Small intestine (tissue), 7 donors: ENCODE measurements at regions not wholly inside any gene's neighbourhood (a gene's known extent, or its start where the extent isn't known, plus 50 kb on each side); places are given as distances from the start of the nearest gene placed in this dataset.
"Not testable (repeated sequence)": the region's sequence is repeated elsewhere in the genome, so short reads cannot be mapped to it uniquely, and the experiment has no call there.

Experiments
- DNase-seq, 2 donors: peaks; one replicate each; pipeline versions ENCODE4 v3.0.0 to v3.0.0-alpha.2; 2013
- FAIRE-seq: peaks from 2 replicates; lab custom pipeline; 2012; peaks lifted over from hg19 to GRCh38; lab: Jason Lieb, UNC
- H3K27ac ChIP-seq, 3 donors: one replicate each; pipeline ENCODE4 v1.5.1; 2013; ENCODE audit warnings: low read length in 2 of 3, mild to moderate bottlenecking in 2 of 3, control low read depth in 1 of 3, inconsistent platforms in 1 of 3, low read depth in 1 of 3, moderate library complexity in 1 of 3
- H3K27me3 ChIP-seq, 3 donors: one replicate each; pipeline ENCODE4 v1.6.1; 2013; ENCODE audit warnings: low read length in 3 of 3, inconsistent platforms in 1 of 3; ENCODE audit not compliant: control insufficient read depth in 3 of 3, insufficient read depth in 3 of 3
- H3K36me3 ChIP-seq, 3 donors: one replicate each; pipeline ENCODE4 v1.6.1; 2013; ENCODE audit warnings: low read length in 3 of 3, inconsistent platforms in 1 of 3, low read depth in 1 of 3, mild to moderate bottlenecking in 1 of 3, moderate library complexity in 1 of 3; ENCODE audit not compliant: control insufficient read depth in 3 of 3, insufficient read depth in 2 of 3
- H3K4me1 ChIP-seq, 3 donors: one replicate each; pipeline ENCODE4 v1.6.1; 2013; ENCODE audit warnings: low read length in 2 of 3, inconsistent platforms in 1 of 3, low read depth in 1 of 3, mild to moderate bottlenecking in 1 of 3, moderate library complexity in 1 of 3; ENCODE audit not compliant: control insufficient read depth in 3 of 3, insufficient read depth in 2 of 3
- H3K4me3 ChIP-seq, 3 donors: one replicate each; pipeline ENCODE4 v1.5.1; 2013; ENCODE audit warnings: low read length in 3 of 3, control low read depth in 1 of 3, inconsistent platforms in 1 of 3, low read depth in 1 of 3, mild to moderate bottlenecking in 1 of 3, moderate library complexity in 1 of 3
- H3K9me3 ChIP-seq, 2 donors: one replicate each; pipeline ENCODE4 v1.6.1; 2013; ENCODE audit warnings: low read depth in 1 of 2, low read length in 1 of 2; ENCODE audit not compliant: control insufficient read depth in 2 of 2, insufficient read depth in 1 of 2
- WGBS, 3 donors: extraction: QIAGEN DNeasy Blood & Tissue Kit; methylation state at CpG; one replicate each; pipeline ENCODE4 v1.1.7; 2013; 5-methylcytosine and 5-hydroxymethylcytosine counted together
- donor health status: healthy with polysubstance abuse.
- donor health status: control.
- donor health status: control.
- donor health status: Bipolar disorder and iron deficiency.
- donor health status: healthy.

GRCh38 chrX:142390998-142391397 is 185.9 kb upstream of the MAGEC2 start:
- H3K36me3 ChIP-seq, FAIRE-seq: not testable (repeated sequence)

DNA sequence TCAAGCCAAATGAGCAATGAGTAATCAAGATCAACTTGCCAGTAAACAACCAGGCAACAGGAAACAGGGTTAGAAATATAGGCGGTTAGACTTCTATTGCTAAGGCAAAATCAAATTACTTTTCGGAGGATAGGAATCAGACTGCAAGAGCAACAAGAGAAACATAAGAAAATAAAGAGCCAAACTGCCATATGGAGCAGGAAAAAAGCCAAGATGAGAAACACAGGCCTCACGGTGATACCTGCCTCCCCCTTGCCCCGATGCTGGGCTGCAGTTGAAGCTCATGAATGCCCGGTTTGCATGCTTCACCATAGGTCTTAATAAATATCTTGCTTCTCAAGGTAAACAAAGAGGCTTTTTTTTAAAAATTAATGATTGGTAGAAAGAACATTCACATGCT is 158.4 kb upstream of the MAGEC2 start:
- FAIRE-seq (no peak), DNase-seq (no peak)
- Histone ChIP-seq H3K4me3 (no peak overlapping the region), H3K9me3 (peaks cover 0 to 3% of the 10 kb centered on the region in 2 donors), H3K36me3 (no peaks in the 10 kb centered on the region), H3K27ac (no peak overlapping the region), H3K27me3 (no peaks in the 10 kb centered on the region), H3K4me1 (no peaks in the 10 kb centered on the region)
- 79 to 90% (median 83%) methylated on average over 5 of the region's 5 CpGs for WGBS, 3 donors

More at GRCh38 chrX:142390998-142391397, 185.9 kb upstream of the MAGEC2 start:
- H3K4me3 ChIP-seq, DNase-seq, H3K4me1 ChIP-seq, H3K9me3 ChIP-seq, H3K27ac ChIP-seq, H3K27me3 ChIP-seq: not testable (repeated sequence)
- WGBS, 3 donors: 74 to 92% (median 90%) methylated on average over 6 to 15 of the region's 15 CpGs

DNA sequence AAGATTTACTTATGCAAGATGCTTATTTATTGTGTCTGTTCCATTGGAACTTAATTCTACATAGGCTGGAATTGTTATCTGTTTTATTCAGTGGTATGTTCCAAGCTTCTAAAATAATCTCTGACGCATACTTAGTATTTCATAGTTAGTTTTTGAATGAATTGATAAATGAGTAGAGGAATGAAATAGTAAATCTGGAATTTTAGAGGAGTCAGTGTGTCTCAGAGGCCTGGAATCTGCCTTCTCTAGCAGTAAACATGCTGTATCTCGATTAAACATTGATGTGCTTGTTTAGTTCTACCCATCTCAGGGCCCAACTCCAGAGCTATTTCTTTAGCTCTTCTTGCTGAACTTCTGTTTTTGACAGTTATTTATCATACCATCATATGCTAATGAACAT is 154.2 kb upstream of the MAGEC2 start:
- FAIRE-seq (no peak), DNase-seq (no peak)
- no peak overlapping the region for H3K27ac ChIP-seq
- no peak overlapping the region for H3K4me3 ChIP-seq
- WGBS, 3 donors: 61 to 81% (median 71%) methylated on average over 2 of the region's 2 CpGs
- no peaks in the 10 kb centered on the region for H3K9me3 ChIP-seq
- no peaks in the 10 kb centered on the region for H3K36me3 ChIP-seq
- H3K4me1 ChIP-seq: no peaks in the 10 kb centered on the region
- H3K27me3 ChIP-seq: no peaks in the 10 kb centered on the region

GRCh38 chrX:142327182-142327581 is 122.1 kb upstream of the MAGEC2 start:
- Histone ChIP-seq H3K36me3 (no peaks in the 10 kb centered on the region), H3K27me3 (no peaks in the 10 kb centered on the region), H3K4me3 (no peak overlapping the region), H3K27ac (no peak overlapping the region), H3K4me1 (no peaks in the 10 kb centered on the region), H3K9me3 (peaks cover 0 to 14% of the 10 kb centered on the region in 2 donors)
- FAIRE-seq: no peak
- 77 to 88% (median 81%) methylated on average over 6 of the region's 6 CpGs for WGBS, 3 donors
- no peak for DNase-seq

DNA sequence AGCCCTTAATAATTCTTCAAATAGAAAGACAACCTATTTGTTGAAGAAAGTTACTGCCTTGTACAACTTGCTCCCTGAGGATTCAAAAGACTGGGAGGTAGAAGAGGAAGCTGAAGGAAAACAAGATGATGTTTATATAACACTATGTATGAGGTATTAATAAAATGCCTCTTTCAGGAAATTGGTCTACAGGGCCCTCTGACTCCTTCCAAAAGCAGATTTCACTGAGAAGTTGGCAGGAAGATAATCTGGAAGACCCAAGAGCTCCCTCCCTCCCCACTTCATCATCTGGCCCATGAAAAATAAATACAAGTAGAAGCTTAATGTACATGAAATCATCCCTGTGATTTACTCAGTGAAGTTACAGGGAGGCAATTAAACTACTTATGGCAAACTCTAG is 107.5 kb upstream of the MAGEC2 start:
- H3K4me1 ChIP-seq: no peaks in the 10 kb centered on the region
- H3K4me3 ChIP-seq: no peak overlapping the region
- no peaks in the 10 kb centered on the region for H3K36me3 ChIP-seq
- no peaks in the 10 kb centered on the region for H3K9me3 ChIP-seq
- no peak for FAIRE-seq
- no peak overlapping the region for H3K27ac ChIP-seq
- H3K27me3 ChIP-seq: no peaks in the 10 kb centered on the region
- DNase-seq: no peak

DNA sequence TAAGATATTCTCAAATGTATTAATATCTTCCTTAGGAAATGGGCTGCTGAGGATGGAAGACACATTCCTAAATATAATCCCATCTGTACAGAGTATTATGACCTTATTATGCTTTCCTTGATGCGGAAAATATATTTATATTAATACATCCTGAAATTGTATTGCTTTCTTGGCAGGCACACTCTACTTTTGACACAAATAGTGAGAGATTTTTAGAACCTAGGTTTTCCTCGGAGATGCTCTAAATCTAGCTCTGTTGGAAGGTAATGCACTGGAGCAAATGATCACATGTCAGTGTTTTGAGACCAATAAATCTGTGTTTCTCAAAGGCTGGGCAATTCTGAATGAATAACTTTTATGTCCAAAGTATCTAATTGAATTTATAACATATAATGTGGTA is 94.3 kb upstream of the MAGEC2 start:
- Histone ChIP-seq H3K9me3 (no peaks in the 10 kb centered on the region), H3K36me3 (no peaks in the 10 kb centered on the region), H3K27ac (no peak overlapping the region), H3K4me1 (no peaks in the 10 kb centered on the region), H3K27me3 (no peaks in the 10 kb centered on the region), H3K4me3 (no peak overlapping the region)
- FAIRE-seq: no peak
- 77 to 80% (median 79%) methylated on average over 2 of the region's 2 CpGs for WGBS, 3 donors
- DNase-seq: no peak

GRCh38 chrX:142296421-142296820 is 91.3 kb upstream of the MAGEC2 start:
- 71 to 93% (median 74%) methylated on average over 1 of the region's 1 CpG for WGBS, 3 donors
- H3K27ac ChIP-seq: no peak overlapping the region
- H3K27me3 ChIP-seq: no peaks in the 10 kb centered on the region
- DNase-seq (no peak), FAIRE-seq (no peak)
- H3K9me3 ChIP-seq: no peaks in the 10 kb centered on the region
- H3K4me1 ChIP-seq: no peaks in the 10 kb centered on the region
- H3K36me3 ChIP-seq: no peaks in the 10 kb centered on the region
- H3K4me3 ChIP-seq: no peak overlapping the region

DNA sequence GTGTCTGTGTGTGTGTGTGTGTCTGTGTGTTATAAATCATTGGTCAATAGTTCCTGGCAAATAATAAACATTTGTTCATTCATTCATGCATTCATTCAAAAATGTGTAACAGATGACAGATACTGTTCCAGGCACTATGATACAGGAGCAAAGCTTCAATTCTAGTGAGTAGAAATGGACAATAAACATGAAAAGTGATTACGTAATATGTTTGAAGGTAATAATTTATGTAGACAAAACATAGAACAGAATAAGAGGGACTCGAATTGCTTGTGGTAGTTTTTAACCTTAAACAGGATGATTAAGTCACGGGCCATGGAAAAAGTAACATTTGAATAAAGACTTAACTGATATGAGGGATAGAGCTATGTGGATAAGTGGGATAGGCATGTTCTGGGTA is 90.1 kb upstream of the MAGEC2 start:
- DNase-seq (no peak), FAIRE-seq (no peak)
- 64 to 78% (median 71%) methylated on average over 3 of the region's 3 CpGs for WGBS, 3 donors
- no peaks in the 10 kb centered on the region for H3K9me3 ChIP-seq
- H3K27ac ChIP-seq: no peak overlapping the region
- no peaks in the 10 kb centered on the region for H3K27me3 ChIP-seq
- H3K36me3 ChIP-seq: no peaks in the 10 kb centered on the region
- H3K4me3 ChIP-seq: no peak overlapping the region
- H3K4me1 ChIP-seq: no peaks in the 10 kb centered on the region

- H3K4me3 ChIP-seq, H3K4me1 ChIP-seq, FAIRE-seq, H3K27ac ChIP-seq, DNase-seq, H3K27me3 ChIP-seq, H3K36me3 ChIP-seq: not testable (repeated sequence)
- peaks cover 0 to 12% of the 10 kb centered on the region in 2 donors for H3K9me3 ChIP-seq
- WGBS, 3 donors: 85 to 93% (median 91%) methylated on average over 7 of the region's 7 CpGs
Measured at GRCh38 chrX:142270166-142270565, 65.1 kb upstream of the MAGEC2 start.
